ENCODE measurements at regions not wholly inside any gene's neighbourhood (a gene's known extent, or its start where the extent isn't known, plus 50 kb on each side); places are given as distances from the start of the nearest gene placed in this dataset.

GRCh38 chr1:55505326-55505725 is 290.2 kb upstream of the USP24 start:
- no peak for DNase-seq (ENCODE audit: low spot score)

DNA sequence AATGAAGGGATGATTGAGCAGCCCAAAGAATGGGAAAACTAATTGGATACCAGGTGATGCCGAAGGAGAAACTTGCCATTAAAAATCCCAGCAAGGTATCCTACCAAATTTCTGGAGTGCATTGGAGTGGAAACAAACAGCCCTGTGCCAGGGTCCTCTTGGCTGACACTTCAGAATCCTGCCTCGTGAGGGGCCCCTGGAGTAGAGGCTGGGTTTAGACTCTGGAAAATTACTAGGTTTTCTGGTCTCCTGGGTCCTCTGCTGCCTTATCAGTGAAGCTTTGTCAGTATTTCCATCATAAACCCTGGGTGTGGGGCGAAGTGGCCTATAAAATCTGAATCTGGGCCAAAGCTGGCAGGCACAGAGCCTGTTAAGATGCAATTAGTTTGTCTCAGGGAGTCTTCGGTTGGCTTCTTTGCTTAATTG is 289.2 kb upstream of the USP24 start:
- no peak for DNase-seq (ENCODE audit: low spot score)

GRCh38 chr1:55503663-55504305 is 288.6 kb upstream of the USP24 start:
- DNase-seq (ENCODE audit: low spot score), result no peak

- DNase-seq (ENCODE audit: low spot score), result no peak
These were observed 285.4 kb upstream of the USP24 start for GRCh38 chr1:55500601-55501000.

DNA sequence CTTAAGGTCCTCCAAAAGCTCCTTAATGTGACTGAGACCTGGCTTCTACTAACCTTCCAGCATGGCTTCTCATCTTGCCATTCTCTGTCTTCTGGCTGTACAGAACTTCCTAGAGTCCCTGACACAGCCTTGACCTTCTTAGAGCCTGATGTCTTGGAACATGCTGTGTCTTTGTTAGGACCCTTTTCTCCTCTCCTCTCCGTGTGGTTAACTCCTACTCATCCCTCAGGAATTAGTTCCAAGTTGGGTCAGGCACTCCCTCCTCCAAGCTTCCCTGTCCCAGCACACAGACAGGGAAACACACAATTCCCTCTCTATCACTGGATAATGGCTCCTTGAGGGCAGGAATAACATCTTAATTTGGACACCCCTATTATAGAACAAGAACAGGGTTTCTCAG is 275.4 kb upstream of the USP24 start:
- DNase-seq (ENCODE audit: low spot score), result no peak

GRCh38 chr1:55484173-55484572 is 269.0 kb upstream of the USP24 start:
- DNase-seq (ENCODE audit: low spot score), result no peak

DNA sequence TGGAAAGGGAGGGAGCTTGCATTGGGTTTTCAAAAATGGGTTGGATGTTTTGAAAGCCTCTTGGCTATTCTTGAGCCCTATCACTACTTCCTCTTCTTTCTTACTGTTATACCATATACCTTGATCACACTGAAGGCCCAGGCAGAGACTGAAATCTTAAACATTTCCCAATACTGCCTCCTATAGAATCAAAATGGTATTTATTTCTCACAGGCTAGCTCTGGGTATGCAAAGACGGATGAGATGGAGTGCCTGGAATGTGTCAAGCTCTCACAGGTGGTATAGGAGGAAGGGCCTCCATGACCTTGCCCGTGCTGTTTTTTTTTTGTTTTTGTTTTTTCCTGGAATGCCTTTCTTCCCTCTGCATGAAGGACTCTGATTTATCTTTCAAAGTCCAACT is 268.4 kb upstream of the USP24 start:
- DNase-seq (ENCODE audit: low spot score), result no peak

- DNase-seq (ENCODE audit: low spot score), result no peak
These were observed 266.5 kb upstream of the USP24 start for GRCh38 chr1:55481634-55482033.

GRCh38 chr1:55480029-55480795 is 265.0 kb upstream of the USP24 start:
- no peak for DNase-seq (ENCODE audit: low spot score)

- peak; percentile 46 for DNase-seq (ENCODE audit: low spot score)
These were observed 263.6 kb upstream of the USP24 start for GRCh38 chr1:55478742-55479141.

GRCh38 chr1:55477953-55478352 is 262.8 kb upstream of the USP24 start:
- no peak for DNase-seq (ENCODE audit: low spot score)

- DNase-seq (ENCODE audit: low spot score), result no peak
These were observed 261.4 kb upstream of the USP24 start for GRCh38 chr1:55476445-55477015.

DNA sequence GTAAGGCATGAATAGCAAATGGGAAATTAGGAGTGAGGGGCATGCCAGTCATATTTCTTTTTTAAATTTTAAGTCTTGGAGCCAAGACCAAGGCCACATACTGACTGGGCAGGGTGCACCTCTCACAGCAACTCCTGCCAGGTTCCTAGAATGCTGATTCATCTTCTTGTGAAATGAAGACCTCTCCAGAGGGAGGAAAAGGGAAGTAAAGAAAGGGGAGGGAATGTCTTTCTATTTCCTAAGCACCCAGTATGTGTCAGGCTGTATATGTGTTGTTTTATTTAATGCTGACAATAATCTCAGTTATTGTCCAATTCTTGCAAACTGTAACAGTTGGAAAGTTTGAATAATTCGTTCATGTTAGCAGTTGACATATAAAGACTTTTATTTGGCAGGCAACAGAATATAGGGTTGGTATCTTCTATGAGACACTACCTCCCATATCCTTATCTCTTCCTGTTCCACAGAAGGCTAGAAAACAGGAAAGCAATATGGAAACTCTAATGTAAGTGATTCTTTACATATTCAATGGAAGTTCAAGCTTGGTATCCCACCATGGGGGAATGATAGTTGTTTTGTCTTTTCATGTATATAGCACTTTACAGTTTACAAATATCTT is 259.1 kb upstream of the USP24 start:
- no peak for DNase-seq (ENCODE audit: low spot score)

GRCh38 chr1:55473661-55474060 is 258.5 kb upstream of the USP24 start:
- no peak for DNase-seq (ENCODE audit: low spot score)

- no peak for DNase-seq (ENCODE audit: low spot score)
These were observed 257.6 kb upstream of the USP24 start for GRCh38 chr1:55472784-55473183.

- DNase-seq (ENCODE audit: low spot score), result no peak
These were observed 257.0 kb upstream of the USP24 start for GRCh38 chr1:55472115-55472514.

GRCh38 chr1:55468142-55468795 is 253.1 kb upstream of the USP24 start:
- DNase-seq (ENCODE audit: low spot score), result no peak

DNA sequence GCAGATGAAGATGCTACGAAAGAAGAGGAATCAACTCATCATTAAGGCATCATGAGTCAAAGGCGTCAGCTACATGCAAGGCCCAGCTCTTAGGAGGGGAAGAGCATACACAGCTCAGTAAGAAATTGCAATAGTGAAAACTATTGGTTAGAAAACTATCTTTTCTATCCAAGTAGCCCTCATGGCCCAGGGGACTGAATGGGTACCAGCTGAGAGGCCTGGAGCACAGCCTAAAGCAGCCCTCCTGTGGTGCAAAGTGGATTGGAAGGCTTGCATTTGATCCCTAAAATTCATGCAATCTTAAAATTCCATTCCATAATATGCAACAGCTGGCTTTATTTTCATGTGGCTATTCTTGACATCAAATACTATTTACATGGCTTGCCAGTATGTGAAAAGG is 251.8 kb upstream of the USP24 start:
- no peak for DNase-seq (ENCODE audit: low spot score)

- no peak for DNase-seq (ENCODE audit: low spot score)
These were observed 251.2 kb upstream of the USP24 start for GRCh38 chr1:55466373-55466772.

- no peak for DNase-seq (ENCODE audit: low spot score)
These were observed 249.4 kb upstream of the USP24 start for GRCh38 chr1:55464550-55464949.

GRCh38 chr1:55463814-55464475 is 248.8 kb upstream of the USP24 start:
- DNase-seq (ENCODE audit: low spot score), result no peak

DNA sequence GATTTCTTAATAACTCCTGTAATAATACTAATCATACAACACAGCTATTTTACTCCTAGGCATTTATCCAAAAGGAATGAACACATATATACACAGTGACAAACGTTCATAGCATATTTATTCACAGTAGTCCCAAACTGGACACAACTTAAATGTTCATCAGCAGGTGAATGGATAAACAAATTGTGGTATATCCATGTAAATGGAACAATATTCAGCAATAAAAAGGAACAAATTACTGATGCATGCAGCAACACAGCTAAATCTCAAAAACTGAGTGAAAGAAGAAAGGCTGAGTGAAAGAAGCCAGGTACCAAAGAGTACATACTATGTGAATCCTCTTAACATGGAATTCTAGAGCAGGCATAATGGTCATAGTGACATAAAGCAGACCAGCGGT is 242.7 kb upstream of the USP24 start:
- no peak for DNase-seq (ENCODE audit: low spot score)
